ENCODE measurements at regions not wholly inside any gene's neighbourhood (a gene's known extent, or its start where the extent isn't known, plus 50 kb on each side); places are given as distances from the start of the nearest gene placed in this dataset.

DNA sequence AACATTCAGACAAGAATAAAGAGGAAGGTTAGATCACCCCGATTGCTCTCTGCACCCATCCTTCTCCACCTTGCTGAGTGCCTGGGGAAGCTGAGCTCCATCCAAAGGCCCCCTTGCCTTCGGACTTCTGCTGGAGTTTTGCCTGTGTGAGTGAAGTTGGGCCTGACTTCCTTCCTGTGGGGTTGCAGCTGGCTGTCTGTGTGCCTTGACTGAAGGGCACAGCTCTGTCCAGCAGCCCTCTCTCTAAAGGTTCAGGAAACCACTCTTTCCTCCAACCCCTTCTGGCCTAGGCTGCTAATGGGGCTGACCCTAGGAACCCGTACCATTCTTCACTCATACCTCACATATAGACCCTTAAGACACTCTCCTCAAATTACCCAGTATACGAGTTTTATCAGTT lies 173.4 kb upstream of the HMCN1 start:
- TF ChIP-seq, protein P1, sequence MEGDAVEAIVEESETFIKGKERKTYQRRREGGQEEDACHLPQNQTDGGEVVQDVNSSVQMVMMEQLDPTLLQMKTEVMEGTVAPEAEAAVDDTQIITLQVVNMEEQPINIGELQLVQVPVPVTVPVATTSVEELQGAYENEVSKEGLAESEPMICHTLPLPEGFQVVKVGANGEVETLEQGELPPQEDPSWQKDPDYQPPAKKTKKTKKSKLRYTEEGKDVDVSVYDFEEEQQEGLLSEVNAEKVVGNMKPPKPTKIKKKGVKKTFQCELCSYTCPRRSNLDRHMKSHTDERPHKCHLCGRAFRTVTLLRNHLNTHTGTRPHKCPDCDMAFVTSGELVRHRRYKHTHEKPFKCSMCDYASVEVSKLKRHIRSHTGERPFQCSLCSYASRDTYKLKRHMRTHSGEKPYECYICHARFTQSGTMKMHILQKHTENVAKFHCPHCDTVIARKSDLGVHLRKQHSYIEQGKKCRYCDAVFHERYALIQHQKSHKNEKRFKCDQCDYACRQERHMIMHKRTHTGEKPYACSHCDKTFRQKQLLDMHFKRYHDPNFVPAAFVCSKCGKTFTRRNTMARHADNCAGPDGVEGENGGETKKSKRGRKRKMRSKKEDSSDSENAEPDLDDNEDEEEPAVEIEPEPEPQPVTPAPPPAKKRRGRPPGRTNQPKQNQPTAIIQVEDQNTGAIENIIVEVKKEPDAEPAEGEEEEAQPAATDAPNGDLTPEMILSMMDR (conservative IDR thresholded peaks at IDR 0.05; ENCODE audit: low read depth, low read length) = no peak
- TF ChIP-seq EZH2phosphoT487 (IDR thresholded peaks at IDR 0.05; ENCODE audit: borderline replicate concordance, low read length) (no peak), EZH2 (IDR thresholded peaks at IDR 0.05; ENCODE audit: low read length, unreplicated experiment) (no peak)

All from PC-3 (cell line).